DMS 273 (cell line): ENCODE measurements at regions not wholly inside any gene's neighbourhood (a gene's known extent, or its start where the extent isn't known, plus 50 kb on each side); places are given as distances from the start of the nearest gene placed in this dataset.

Source experiments
- DNase-seq: peaks from one replicate; lab custom pipeline; 2025; ENCODE audit not compliant: unreplicated experiment; lab: John Stamatoyannopoulos, UW

DNA sequence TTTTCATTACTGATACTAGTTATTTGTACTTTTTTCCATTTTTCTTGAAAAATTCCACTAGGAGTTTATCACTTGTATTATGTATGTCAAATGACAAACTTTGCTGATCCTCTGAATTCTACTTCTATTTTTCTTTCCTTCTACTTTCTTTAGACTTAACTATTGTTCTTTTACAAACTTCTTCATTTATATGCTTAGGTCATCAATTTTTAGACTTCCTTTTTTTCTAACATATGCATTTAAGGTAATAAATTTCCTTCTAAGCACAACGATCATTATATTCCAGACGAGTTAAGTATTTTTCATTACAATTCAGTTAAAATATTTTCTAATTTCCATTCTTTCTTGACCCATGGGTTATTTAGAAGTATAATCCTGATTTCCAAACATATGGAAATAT lies 240.8 kb downstream of the NHLRC3 start:
- DNase-seq = no peak

DNA sequence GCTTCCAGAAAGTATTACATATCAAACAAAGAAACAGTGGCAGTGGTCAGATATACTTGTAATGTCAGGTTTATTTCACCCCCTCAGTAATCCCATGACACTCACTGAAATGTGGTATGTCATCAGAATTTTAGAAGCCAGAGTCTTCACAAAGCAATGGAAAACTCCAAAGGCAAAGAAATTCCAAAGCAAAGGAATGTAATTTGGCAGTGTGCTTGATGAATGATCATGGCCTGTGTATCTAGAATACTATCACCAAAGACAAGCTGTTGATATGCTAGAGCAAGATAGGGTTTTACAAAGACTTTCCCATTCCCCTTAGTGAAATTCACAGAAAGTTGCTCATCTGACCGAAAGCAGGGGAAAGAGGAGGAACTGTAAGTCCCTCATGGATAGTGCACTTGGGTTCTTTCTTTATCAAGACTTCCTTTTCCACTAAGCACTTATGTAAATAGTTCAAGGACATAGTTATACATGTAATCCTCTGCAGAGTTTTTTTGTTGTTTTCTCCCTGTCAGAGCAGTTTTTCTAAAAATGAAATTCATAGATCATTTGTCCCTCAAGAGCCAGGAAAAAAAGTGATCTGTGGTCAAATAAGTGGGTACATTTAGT lies 243.4 kb downstream of the NHLRC3 start:
- DNase-seq = no peak

DNA sequence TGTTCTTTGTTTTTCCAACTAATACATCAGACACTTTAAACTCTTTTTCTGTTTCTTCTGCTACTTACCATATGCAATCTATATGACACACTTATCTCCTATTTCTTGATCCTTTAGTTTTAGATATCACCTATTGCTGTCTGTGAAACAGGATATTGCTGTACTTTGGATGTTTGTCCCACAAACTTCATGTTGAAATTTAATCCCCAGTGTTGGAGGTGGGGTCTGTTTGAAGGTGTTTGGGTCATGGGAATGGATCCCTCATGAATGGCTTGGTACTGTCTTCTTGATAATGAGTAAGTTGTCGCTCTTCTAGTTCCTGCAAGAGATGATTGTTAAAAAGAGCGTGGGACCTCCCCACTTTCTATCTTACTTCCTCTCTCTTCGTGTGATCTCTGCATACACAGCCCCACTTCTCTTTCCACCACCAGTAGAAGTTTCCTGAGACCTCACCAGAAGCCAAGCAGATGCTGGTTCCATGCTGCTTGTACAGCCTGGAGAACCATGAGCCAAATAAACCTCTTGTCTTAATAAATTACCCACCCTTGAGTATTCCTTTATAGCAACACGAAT lies 244.2 kb downstream of the NHLRC3 start:
- DNase-seq = no peak

DNA sequence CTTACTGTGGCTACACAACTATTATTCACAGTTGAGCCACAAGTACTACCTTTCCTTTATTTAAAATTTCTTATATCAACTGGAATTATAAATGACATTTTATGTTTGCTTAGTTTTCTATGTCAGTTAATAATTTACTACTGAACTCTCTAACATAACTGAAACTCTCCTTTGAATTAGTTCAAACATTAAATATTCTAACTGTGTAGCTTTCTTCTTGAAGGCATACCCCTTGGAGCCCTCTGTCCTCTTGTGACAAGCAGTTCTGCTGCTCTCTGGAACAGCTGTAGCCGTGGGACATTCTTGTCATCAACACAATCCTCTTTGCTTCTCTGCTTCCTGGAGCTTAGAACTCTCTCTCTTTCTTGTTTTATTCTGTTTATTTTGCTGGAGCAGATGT lies 244.8 kb downstream of the NHLRC3 start:
- DNase-seq = no peak

DNA sequence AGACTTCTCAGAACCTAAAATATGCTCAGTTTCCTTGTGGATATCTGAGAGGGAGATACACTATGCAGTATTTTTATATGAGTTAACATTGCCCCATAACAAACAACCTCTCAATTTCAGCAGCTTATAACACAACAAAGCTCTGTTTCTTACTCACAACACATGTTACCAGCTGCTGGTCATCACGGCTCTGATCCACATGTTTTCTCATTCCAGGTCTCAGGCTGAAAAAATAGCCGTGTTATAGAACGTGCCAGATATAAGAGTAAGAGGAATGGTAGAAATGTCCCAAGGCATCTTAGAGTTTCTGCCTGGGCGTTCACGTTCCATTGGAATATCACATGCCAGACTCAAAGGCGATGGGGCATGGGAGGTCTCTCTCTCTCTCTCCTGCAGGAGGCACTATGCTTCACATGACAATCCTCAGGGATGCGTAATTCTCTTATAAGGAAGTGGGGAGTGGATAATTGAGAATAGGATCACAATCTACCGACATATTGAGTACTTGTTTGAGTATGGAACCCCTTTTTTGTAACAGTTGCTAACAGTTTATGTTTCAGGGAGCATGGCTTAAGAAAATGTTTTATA lies 246.6 kb downstream of the NHLRC3 start:
- DNase-seq = no peak
